ENCODE measurements at regions not wholly inside any gene's neighbourhood (a gene's known extent, or its start where the extent isn't known, plus 50 kb on each side); places are given as distances from the start of the nearest gene placed in this dataset.

DNA sequence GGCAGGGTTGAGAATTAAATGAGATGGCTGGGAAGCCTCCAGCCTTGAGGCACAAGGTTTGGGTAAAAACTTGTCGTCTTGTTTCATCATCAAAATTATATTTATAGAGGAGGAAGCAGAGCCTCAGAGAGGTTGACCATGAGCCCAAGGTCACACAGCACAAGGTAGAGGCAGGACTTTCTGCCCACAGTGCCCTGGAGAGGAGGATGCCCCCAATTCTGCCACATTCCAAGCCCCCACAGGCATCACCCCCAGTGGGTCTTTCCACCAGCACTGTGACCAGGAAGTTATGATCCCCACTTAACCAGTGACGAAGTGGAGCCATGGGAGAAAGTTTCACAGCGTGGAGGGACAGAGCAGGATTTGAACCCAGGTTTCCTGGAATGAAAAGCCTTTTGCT, 400.0 kb downstream of the MATN1 start:
- TF ChIP-seq SUZ12 (IDR thresholded peaks at IDR 0.05; ENCODE audit: extremely low read depth, insufficient read depth, insufficient read length): no peak
- no peak for TF ChIP-seq ZNF274 (IDR thresholded peaks at IDR 0.05; ENCODE audit: low read depth, low read length)

Measured in NT2/D1 (cell line).